GM23338 (cell line): ENCODE measurements at regions not wholly inside any gene's neighbourhood (a gene's known extent, or its start where the extent isn't known, plus 50 kb on each side); places are given as distances from the start of the nearest gene placed in this dataset.

ENCODE experiments used
- ATAC-seq: fragments of 200-7000 bp; cut with Tn5 transposase; 3 replicates; pipeline ENCODE4 v1.9.1; 2020
- DNase-seq: peaks from one replicate; pipeline ENCODE4 v3.0.0-alpha.2; 2015; ENCODE audit warnings: low spot score
- H2AFZ ChIP-seq: fragments of 200-600 bp; sonication (generic); 2 replicates; pipeline ENCODE4 v1.8.0; 2016; ENCODE audit warnings: antibody characterized with exemption, mild to moderate bottlenecking, moderate library complexity
- H3F3A ChIP-seq: fragments of 200-600 bp; sonication (generic); replicated peaks from 2 replicates; pipeline ENCODE4 v1.8.0; 2017; ENCODE audit warnings: antibody characterized with exemption, mixed run types, low read depth
- H3K27ac ChIP-seq: fragments of 200-600 bp; sonication (generic); 2 replicates; pipeline ENCODE4 v1.6.1; 2016; ENCODE audit warnings: low read depth
- H3K27me3 ChIP-seq: fragments of 200-600 bp; sonication (generic); 2 replicates; pipeline ENCODE4 v1.8.0; 2016; ENCODE audit warnings: mild to moderate bottlenecking, mixed run types, moderate library complexity; ENCODE audit not compliant: insufficient read depth
- H3K36me3 ChIP-seq: fragments of 200-600 bp; sonication (generic); 2 replicates; pipeline ENCODE4 v1.8.0; 2016; ENCODE audit warnings: mild to moderate bottlenecking; ENCODE audit not compliant: insufficient read depth
- H3K4me1 ChIP-seq: fragments of 200-600 bp; sonication (generic); 2 replicates; pipeline ENCODE4 v1.8.0; 2016; ENCODE audit warnings: mild to moderate bottlenecking, moderate library complexity; ENCODE audit not compliant: insufficient read depth
- H3K4me2 ChIP-seq: fragments of 200-600 bp; sonication (generic); 2 replicates; pipeline ENCODE4 v1.7.1; 2017; ENCODE audit warnings: mixed run types
- H3K4me3 ChIP-seq: fragments of 200-600 bp; sonication (generic); 2 replicates; pipeline ENCODE4 v1.6.1; 2016; ENCODE audit warnings: mixed run types
- H3K79me2 ChIP-seq: fragments of 200-600 bp; sonication (generic); replicated peaks from 2 replicates; pipeline ENCODE4 v1.8.0; 2017; ENCODE audit warnings: mild to moderate bottlenecking; ENCODE audit not compliant: insufficient read depth
- H3K9me2 ChIP-seq: fragments of 200-600 bp; sonication (generic); 2 replicates; pipeline ENCODE4 v1.8.0; 2017; ENCODE audit not compliant: insufficient read depth
- H4K20me1 ChIP-seq: fragments of 200-600 bp; sonication (generic); replicated peaks from 2 replicates; pipeline ENCODE4 v1.8.0; 2017; ENCODE audit warnings: mild to moderate bottlenecking; ENCODE audit not compliant: insufficient read depth
- H3K27ac Mint-ChIP-seq: 2 replicates; pipeline ENCODE4 v1.8.0; 2020; ENCODE audit warnings: inconsistent platforms, mild to moderate bottlenecking, moderate library complexity, mixed read lengths
- H3K27me3 Mint-ChIP-seq: 3 replicates; pipeline ENCODE4 v1.8.0; 2022; ENCODE audit warnings: low read depth, mild to moderate bottlenecking, moderate library complexity, mixed read lengths, inconsistent platforms; ENCODE audit not compliant: insufficient read depth, poor library complexity
- H3K36me3 Mint-ChIP-seq: 3 replicates; pipeline ENCODE4 v1.8.0; 2021; ENCODE audit warnings: low read depth, mild to moderate bottlenecking, inconsistent platforms, moderate library complexity, mixed read lengths
- H3K4me1 Mint-ChIP-seq: 3 replicates; pipeline ENCODE4 v1.8.0; 2020; ENCODE audit warnings: mild to moderate bottlenecking, inconsistent platforms, mixed read lengths
- H3K4me3 Mint-ChIP-seq: 3 replicates; pipeline ENCODE4 v1.8.0; 2021; ENCODE audit warnings: moderate library complexity, mild to moderate bottlenecking, inconsistent platforms, mixed read lengths
- H3K9me3 Mint-ChIP-seq: 3 replicates; pipeline ENCODE4 v1.8.0; 2020; ENCODE audit warnings: moderate library complexity, mild to moderate bottlenecking, inconsistent platforms, mixed read lengths
- CTCF ChIP-seq, 2 experiments: fragments of 200-600 bp in 1 of 2; sonication (generic) in 1 of 2; conservative IDR thresholded peaks; 2 replicates each; pipeline versions ENCODE4 v1.5.1 to v1.6.1; 2016 to 2017; ENCODE audit warnings: antibody characterized with exemption in 2 of 2, low read depth in 2 of 2, mild to moderate bottlenecking in 2 of 2, moderate library complexity in 1 of 2
- REST ChIP-seq: IDR thresholded peaks from one replicate; pipeline ENCODE4 v1.6.1; 2018; ENCODE audit warnings: antibody characterized with exemption; ENCODE audit not compliant: unreplicated experiment
- STAT1 ChIP-seq: IDR thresholded peaks from one replicate; pipeline ENCODE4 v1.6.1; 2016; ENCODE audit warnings: antibody characterized with exemption; ENCODE audit not compliant: unreplicated experiment
- ZNF462 ChIP-seq: fragments of 250-450 bp; sonication (Bioruptor Pico); IDR thresholded peaks from 2 replicates; pipeline ENCODE4 v1.5.0; 2020; ENCODE audit warnings: mild to moderate bottlenecking, moderate library complexity

- no peak for TF ChIP-seq ZNF462 (CRISPR knock-in tag)
Observed at GRCh38 chr10:128930515-128930914, 536.5 kb upstream of the MGMT start (continued).

GRCh38 chr10:128932071-128932820 lies 534.8 kb upstream of the MGMT start:
- no peak overlapping the region for H3K27ac ChIP-seq
- no peaks in the 10 kb centered on the region; the same call in 1 of the 2 replicates for H3K4me1 ChIP-seq
- H3K79me2 ChIP-seq: no peaks in the 10 kb centered on the region
- Mint-ChIP-seq H3K36me3 (no peaks in the 10 kb centered on the region), H3K4me3 (no peak overlapping the region), H3K4me1 (peaks cover 12% of the 10 kb centered on the region), H3K9me3 (no peaks in the 10 kb centered on the region), H3K27me3 (peaks cover 6% of the 10 kb centered on the region), H3K27ac (no peak overlapping the region)
- peak overlapping the region; percentile 72; the same call in 1 of the 2 replicates for H2AFZ ChIP-seq
- no peak overlapping the region for H3K4me2 ChIP-seq
- no peak; the same call in 2 of the 3 replicates for ATAC-seq
- no peaks in the 10 kb centered on the region for H3K36me3 ChIP-seq
- H3K27me3 ChIP-seq: no peaks in the 10 kb centered on the region
- H3F3A ChIP-seq: no peaks in the 10 kb centered on the region
- DNase-seq: no peak
- no peak overlapping the region for H3K4me3 ChIP-seq
- 0 out of 2 replicates have a peak, but pooled peaks cover 3% of the 10 kb centered on the region for H3K9me2 ChIP-seq
- no peaks in the 10 kb centered on the region for H4K20me1 ChIP-seq
- TF ChIP-seq REST (no peak), STAT1 (no peak), CTCF (conservative IDR thresholded peaks at IDR 0.05; ENCODE audit: low read depth in 2 of 2) (0 out of 4 replicates have a peak, but pooled peaks of 1 of the 2 experiments have one; percentile 2)
